SU-DHL-6 (cell line): ENCODE measurements at regions not wholly inside any gene's neighbourhood (a gene's known extent, or its start where the extent isn't known, plus 50 kb on each side); places are given as distances from the start of the nearest gene placed in this dataset.
"Not testable (repeated sequence)": the region's sequence is repeated elsewhere in the genome, so short reads cannot be mapped to it uniquely, and the experiment has no call there.

Experiments
- H2AFZ ChIP-seq: fragments of 200-600 bp; sonication (generic); 2 replicates; pipeline ENCODE4 v1.6.1; 2014; ENCODE audit warnings: low read depth, mild to moderate bottlenecking, moderate library complexity, mixed read lengths, antibody characterized with exemption, low read length; ENCODE audit not compliant: severe bottlenecking
- H3F3A ChIP-seq: fragments of 200-600 bp; shearing (Covaris generic); 2 replicates; pipeline ENCODE4 v1.6.0; 2016; ENCODE audit warnings: antibody characterized with exemption, mild to moderate bottlenecking; ENCODE audit not compliant: insufficient read depth
- H3K27ac ChIP-seq: fragments of 200-600 bp; sonication (generic); 2 replicates; pipeline ENCODE4 v1.5.1; 2016; ENCODE audit warnings: low read depth, mild to moderate bottlenecking, low read length, moderate library complexity, mixed read lengths
- H3K27me3 ChIP-seq: fragments of 200-600 bp; sonication (generic), shearing (Covaris generic); 2 replicates; pipeline ENCODE4 v1.6.0; 2014; ENCODE audit warnings: mild to moderate bottlenecking, low read length
- H3K36me3 ChIP-seq: fragments of 200-600 bp; sonication (generic); 2 replicates; pipeline ENCODE4 v1.6.1; 2014; ENCODE audit warnings: mild to moderate bottlenecking, low read length, mixed read lengths
- H3K4me2 ChIP-seq: fragments of 300-600, 200-600 bp; shearing (Covaris generic), sonication (generic); 2 replicates; pipeline ENCODE4 v1.6.0; 2014; ENCODE audit warnings: low read length, low read depth, mild to moderate bottlenecking; ENCODE audit not compliant: poor library complexity, severe bottlenecking
- H3K4me3 ChIP-seq: fragments of 200-600 bp; sonication (generic); 2 replicates; pipeline ENCODE4 v1.5.1; 2014; ENCODE audit warnings: antibody characterized with exemption, low read length, mild to moderate bottlenecking, mixed read lengths; ENCODE audit not compliant: insufficient read depth, poor library complexity, severe bottlenecking
- H3K79me2 ChIP-seq: fragments of 200-600 bp; sonication (generic); 2 replicates; pipeline ENCODE4 v1.6.1; 2014; ENCODE audit warnings: mild to moderate bottlenecking, low read length, moderate library complexity; ENCODE audit not compliant: insufficient read depth
- H3K9ac ChIP-seq: fragments of 200-600 bp; sonication (generic); 2 replicates; pipeline ENCODE4 v1.7.0; 2014; ENCODE audit warnings: mild to moderate bottlenecking, low read length
- H3K9me2 ChIP-seq: fragments of 200-600 bp; sonication (generic); replicated peaks from 2 replicates; pipeline ENCODE4 v1.6.1; 2014; ENCODE audit warnings: low read length; ENCODE audit not compliant: insufficient read depth
- H3K9me3 ChIP-seq: fragments of 200-600 bp; sonication (generic); 2 replicates; pipeline ENCODE4 v1.6.1; 2014; ENCODE audit warnings: low read length, mixed read lengths; ENCODE audit not compliant: insufficient read depth
- H4K20me1 ChIP-seq: fragments of 200-600 bp; sonication (generic); 2 replicates; pipeline ENCODE4 v1.6.1; 2014; ENCODE audit warnings: low read depth, mild to moderate bottlenecking, antibody characterized with exemption, low read length, moderate library complexity, mixed read lengths
- EZH2phosphoT487 ChIP-seq: fragments of 200-600 bp; sonication (generic), shearing (Covaris generic); conservative IDR thresholded peaks from 2 replicates; pipeline ENCODE4 v1.6.1; 2018; ENCODE audit warnings: mild to moderate bottlenecking, antibody characterized with exemption, low read length, moderate library complexity, mixed read lengths
- TF ChIP-seq, protein P1 (sequence below): fragments of 200-600 bp; sonication (generic); IDR thresholded peaks from one replicate; pipeline ENCODE4 v1.5.1; 2017; ENCODE audit warnings: antibody characterized with exemption, mild to moderate bottlenecking, low read length, moderate library complexity; ENCODE audit not compliant: insufficient read depth, poor library complexity, severe bottlenecking

DNA sequence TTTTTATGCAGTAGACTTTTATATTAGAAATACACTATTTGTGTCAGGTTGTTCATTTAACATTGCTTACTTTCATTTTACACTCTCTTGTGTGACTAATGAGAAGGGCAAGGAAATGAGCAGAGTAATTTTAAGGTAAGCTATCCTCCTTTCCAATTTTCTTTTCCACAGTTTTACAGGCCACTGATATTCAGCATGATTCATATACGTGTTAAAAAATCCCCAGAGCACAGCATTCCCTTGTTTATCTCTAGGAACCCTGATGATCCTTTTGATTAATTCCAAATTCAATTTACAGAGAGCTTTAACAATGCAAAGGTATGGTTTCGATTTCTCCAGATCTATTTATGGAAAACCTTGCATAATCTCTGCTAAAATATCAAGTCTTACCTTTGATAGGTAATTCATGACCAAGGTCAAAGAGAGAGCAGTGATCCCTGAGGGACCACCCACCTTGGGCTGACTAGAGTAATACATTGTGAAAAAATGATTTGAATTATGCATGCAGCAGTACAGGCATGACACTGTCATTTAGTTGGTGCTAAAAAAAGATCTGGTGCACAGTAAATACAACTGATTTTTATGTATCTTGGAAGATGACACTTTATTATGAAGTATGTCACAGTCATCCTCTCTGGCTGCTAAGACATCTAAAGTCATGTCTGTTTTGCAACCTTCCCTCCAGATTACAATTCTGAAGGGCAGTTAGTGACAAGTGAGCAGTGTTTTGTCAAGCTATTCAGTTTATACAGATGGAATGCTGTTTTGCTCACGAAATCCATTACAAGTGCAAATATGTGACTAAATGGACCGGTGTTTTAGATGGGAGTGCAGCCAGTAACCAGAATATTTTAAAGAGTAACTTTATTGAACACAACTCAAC lies 736.6 kb downstream of the EPHA7 start:
- no peak overlapping the region for H3K4me3 ChIP-seq
- no peak overlapping the region for H3K27ac ChIP-seq
- no peaks in the 10 kb centered on the region for H3F3A ChIP-seq
- H3K9ac ChIP-seq = no peak overlapping the region
- H3K27me3 ChIP-seq = no peaks in the 10 kb centered on the region
- no peaks in the 10 kb centered on the region for H3K9me2 ChIP-seq
- TF ChIP-seq EZH2phosphoT487 = no peak
- TF ChIP-seq, protein P1, sequence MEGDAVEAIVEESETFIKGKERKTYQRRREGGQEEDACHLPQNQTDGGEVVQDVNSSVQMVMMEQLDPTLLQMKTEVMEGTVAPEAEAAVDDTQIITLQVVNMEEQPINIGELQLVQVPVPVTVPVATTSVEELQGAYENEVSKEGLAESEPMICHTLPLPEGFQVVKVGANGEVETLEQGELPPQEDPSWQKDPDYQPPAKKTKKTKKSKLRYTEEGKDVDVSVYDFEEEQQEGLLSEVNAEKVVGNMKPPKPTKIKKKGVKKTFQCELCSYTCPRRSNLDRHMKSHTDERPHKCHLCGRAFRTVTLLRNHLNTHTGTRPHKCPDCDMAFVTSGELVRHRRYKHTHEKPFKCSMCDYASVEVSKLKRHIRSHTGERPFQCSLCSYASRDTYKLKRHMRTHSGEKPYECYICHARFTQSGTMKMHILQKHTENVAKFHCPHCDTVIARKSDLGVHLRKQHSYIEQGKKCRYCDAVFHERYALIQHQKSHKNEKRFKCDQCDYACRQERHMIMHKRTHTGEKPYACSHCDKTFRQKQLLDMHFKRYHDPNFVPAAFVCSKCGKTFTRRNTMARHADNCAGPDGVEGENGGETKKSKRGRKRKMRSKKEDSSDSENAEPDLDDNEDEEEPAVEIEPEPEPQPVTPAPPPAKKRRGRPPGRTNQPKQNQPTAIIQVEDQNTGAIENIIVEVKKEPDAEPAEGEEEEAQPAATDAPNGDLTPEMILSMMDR = no peak
- no peak overlapping the region for H3K4me2 ChIP-seq
- no peaks in the 10 kb centered on the region for H4K20me1 ChIP-seq
- H3K36me3 ChIP-seq = no peaks in the 10 kb centered on the region
- no peaks in the 10 kb centered on the region for H3K79me2 ChIP-seq
- no peak overlapping the region for H2AFZ ChIP-seq
- H3K9me3 ChIP-seq = no peaks in the 10 kb centered on the region

- no peaks in the 10 kb centered on the region for H3K36me3 ChIP-seq
- no peak overlapping the region for H3K27ac ChIP-seq
- no peak overlapping the region for H2AFZ ChIP-seq
- no peak overlapping the region for H3K4me2 ChIP-seq
- no peak overlapping the region for H3K4me3 ChIP-seq
- no peaks in the 10 kb centered on the region for H4K20me1 ChIP-seq
- TF ChIP-seq, protein P1 = no peak
- no peak for TF ChIP-seq EZH2phosphoT487
- H3K9me3 ChIP-seq = no peaks in the 10 kb centered on the region
- H3F3A ChIP-seq = no peaks in the 10 kb centered on the region
- no peaks in the 10 kb centered on the region for H3K79me2 ChIP-seq
- H3K9me2 ChIP-seq = no peaks in the 10 kb centered on the region
- no peak overlapping the region for H3K9ac ChIP-seq
- no peaks in the 10 kb centered on the region for H3K27me3 ChIP-seq
Measured at GRCh38 chr6:92681401-92681800, 738.0 kb downstream of the EPHA7 start.

- H3K9me2 ChIP-seq, H4K20me1 ChIP-seq, H3K9ac ChIP-seq, H3K27ac ChIP-seq, H3K79me2 ChIP-seq, H3K27me3 ChIP-seq, H3K4me2 ChIP-seq, H2AFZ ChIP-seq, H3K4me3 ChIP-seq, H3F3A ChIP-seq, H3K36me3 ChIP-seq, H3K9me3 ChIP-seq: not testable (repeated sequence)
Measured at GRCh38 chr6:92671462-92671861, 747.9 kb downstream of the EPHA7 start.

DNA sequence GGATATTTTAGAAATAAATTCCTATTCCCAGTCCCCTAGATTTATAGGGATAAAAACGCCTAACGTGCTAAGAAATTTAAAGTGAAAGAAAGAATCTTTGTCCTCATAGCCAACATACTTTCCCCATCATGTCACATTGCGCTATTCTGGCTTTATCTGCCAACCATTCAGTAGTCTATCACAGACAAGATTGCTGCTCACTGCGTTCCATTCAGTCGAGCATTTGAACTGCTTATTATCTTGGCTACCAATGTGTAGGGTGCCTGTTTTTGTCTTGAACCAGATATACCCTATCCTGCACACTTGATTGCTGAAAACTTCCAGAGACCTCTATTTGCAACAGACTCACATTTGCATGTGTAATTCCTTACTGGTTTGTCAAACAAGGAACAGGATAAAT lies 751.5 kb downstream of the EPHA7 start:
- H3K36me3 ChIP-seq = no peaks in the 10 kb centered on the region
- H3K9me2 ChIP-seq = no peaks in the 10 kb centered on the region
- H3K79me2 ChIP-seq = no peaks in the 10 kb centered on the region
- H3K9ac ChIP-seq = no peak overlapping the region
- H3K9me3 ChIP-seq = no peaks in the 10 kb centered on the region
- H3K27ac ChIP-seq = no peak overlapping the region
- H2AFZ ChIP-seq = no peak overlapping the region
- H3F3A ChIP-seq = no peaks in the 10 kb centered on the region
- H3K4me2 ChIP-seq = no peak overlapping the region
- no peak overlapping the region for H3K4me3 ChIP-seq
- no peaks in the 10 kb centered on the region for H4K20me1 ChIP-seq
- no peaks in the 10 kb centered on the region for H3K27me3 ChIP-seq
- TF ChIP-seq EZH2phosphoT487 = no peak
- TF ChIP-seq, protein P1 = no peak
